Activated T-cell treated with anti-CD3 and anti-CD28 coated beads, Interleukin-2, amount 50 U/mL, for 48 hours (primary cell): ENCODE measurements at regions not wholly inside any gene's neighbourhood (a gene's known extent, or its start where the extent isn't known, plus 50 kb on each side); places are given as distances from the start of the nearest gene placed in this dataset.

Experiments
- DNase-seq, 2 experiments: peaks; one replicate each; pipeline ENCODE4 v3.0.0-alpha.2; 2020

DNA sequence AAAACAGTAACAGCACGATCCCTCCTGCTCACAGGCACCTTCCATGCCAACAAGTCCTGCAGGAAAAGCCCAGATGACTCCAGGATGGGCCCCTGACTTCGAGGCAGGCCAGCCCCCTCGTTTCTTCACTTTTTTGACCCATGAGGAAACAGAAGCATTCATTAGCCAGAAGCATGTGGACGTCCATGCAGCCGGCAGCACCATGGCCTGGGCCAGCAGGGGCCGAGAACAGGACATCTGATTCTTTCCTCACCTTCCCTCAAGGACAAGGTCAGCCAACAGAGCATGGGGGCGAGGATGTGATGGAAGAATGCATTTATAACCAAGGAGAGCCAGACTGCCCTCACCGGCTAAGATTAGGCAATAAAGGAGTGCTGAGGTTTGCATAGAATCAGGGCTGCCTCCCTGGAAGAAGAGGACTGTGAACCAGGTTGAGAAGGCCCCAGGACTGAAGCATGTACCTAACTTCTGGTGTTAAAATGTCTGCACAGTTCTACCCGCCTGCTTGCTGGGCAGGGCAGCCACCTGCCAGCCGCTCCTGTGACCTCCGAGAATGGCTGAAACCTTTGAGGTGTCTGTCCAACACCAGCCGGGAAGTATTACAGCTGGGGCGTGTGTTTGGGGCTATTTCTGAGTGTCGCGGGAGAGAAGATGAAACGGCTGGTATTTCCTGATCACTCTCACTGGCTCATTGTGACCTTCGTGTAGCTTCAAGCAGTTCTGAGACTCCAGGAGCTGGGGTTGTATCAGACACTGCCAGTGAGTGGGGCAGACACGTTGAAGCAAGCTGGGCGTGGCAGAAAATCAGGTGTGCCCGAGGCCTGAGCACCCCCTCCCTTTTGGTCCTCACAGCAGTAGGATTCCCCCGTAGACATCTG lies 94.0 kb upstream of the TNRC6C start:
- DNase-seq, result no peak

DNA sequence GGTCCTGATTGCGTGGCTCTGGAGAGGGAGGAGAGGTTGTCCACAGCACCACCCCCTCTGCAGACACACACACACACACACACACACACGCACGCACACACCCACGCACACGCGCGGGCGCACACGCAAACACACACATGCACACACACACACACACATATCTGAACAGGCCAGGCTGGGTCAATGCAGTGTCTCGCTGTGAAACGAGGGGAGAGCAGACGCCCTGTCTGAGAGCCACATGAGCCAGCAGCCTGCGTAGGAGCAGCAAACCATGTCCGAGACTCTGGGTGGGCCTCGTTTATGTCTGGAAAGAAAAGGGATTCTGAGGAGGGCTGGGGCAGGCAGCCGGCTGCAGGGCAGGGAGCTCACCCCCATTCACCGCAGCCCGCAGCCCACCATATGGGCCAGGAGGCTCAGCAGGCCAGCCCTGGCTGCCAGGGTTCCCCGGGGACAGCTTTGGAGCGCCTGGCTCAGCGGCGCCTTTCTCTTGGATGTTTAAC lies 93.3 kb upstream of the TNRC6C start:
- no peak for DNase-seq

DNA sequence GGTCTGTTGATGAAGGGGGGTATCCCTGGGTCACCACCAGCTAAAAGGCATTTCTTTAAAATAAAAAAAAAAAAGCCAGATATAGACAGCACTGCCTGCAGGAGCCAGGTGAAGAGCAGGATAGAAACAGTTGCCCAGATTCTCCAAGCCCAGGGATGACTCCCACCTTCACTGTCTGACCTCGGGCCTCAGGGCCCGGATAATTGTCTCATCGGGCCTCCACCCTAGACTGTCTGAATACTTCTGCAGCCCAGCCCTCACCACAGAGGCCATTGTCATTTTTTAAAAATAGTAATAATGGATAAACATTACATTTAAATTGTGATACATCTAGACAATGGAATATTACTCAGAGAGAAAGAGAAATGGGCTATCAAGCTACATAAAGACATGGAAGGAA lies 92.8 kb upstream of the TNRC6C start:
- no peak for DNase-seq

DNA sequence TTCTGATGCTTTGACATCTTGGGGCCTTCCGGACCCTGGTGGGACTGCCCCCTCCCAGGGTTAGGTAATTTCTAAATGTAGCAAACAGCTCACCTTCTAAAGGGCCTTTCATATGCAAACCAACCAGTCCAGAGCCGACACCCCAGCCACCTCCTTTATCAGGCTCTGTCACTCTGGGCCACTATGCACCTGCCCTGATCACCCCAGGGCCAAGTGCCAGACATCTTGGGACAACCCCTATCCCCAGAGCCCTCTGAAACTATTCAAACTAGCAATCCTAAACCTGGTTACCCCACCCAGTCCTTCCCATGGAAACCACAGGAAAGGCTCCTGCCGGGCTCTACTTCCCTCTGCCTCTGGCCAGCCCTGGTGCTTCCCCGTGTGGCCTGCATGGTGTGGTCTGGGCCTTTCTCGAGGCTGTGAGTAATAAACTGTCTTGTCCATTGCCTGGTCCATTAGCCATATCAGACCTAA lies 91.2 kb upstream of the TNRC6C start:
- no peak for DNase-seq

DNA sequence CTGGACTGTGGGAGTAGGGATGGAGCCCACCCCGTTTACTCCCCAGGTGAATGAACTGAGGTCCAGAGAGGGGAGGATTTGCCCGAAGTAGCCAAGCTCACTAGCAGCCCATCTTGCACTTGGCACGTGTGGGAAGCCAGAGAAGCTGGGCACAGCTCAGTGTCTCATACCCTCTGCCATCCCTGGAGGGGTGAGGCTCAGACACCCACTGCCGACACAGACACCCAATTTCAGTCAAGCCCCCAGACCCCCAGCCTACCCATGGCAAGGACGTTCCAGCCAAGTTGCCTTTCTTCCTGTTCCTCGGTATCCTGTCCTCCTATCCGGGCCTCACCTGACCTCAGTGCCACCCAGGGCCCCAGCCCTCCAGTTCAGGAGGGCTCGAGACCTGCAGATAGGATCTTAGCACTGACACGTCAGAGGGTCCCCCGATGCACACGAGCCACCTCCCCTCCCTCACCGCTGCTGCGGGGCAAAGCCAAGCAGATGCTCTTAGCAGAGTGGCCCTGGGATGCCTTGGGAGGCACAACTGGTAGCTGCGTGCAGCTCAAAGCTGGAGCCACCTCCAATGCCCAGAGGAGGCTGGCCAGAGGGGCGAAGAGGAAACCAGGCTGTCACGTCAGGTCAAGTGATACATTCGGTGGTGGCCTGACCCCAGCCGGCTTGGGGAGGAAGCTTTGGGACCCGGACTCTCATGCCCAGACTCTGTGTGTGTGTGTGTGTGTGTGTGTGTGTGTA lies 90.4 kb upstream of the TNRC6C start:
- DNase-seq, result no peak

DNA sequence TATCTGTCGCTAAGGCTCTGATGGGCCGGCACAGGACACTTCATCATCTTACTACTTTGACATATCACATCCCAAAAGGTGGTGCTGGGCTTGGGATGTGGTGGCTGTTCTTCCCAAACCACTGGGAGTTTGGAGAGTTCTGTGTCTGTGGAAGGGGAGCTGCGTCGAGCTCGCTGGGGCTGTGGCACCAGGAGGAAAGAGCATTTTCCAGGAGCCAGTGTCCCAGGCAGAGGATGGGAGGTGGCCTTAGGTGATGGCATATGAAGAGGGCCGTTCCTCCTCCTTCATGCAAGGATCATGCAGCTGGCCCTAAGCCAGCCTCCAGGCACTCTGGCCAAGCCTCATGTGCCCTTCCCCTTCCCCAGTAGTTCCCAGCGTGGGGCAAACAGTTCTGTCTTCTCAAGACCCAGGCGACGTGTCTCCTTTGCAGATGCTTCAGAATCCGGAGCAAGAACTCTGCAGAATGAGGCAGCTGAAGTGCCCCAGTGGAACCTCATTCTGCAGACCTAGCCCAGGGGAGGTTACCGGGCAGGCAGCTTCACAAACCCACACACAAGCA lies 89.4 kb upstream of the TNRC6C start:
- DNase-seq, result no peak

DNA sequence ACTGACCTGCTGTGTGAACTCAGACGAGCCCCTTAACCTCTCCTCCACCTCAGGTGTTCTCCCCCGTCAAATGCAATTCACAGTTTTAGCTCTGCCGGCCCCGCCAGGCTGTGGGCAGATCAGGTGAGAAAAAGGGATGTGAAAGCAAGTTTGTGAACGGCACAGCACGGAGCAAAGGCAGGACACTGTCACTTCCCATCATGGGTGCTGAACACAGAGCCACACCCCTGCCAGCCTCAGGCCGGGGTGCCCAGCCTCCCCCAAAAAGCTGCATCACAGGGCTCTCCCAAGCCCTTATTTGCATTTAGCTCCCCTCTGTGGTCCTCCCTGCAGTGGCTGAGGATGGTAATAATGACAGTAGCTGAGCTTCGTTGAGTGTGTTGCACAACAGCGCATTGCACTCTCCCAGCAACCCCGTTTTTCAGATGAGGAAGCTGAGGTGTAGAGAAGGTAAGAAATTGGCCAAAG lies 88.8 kb upstream of the TNRC6C start:
- no peak for DNase-seq

DNA sequence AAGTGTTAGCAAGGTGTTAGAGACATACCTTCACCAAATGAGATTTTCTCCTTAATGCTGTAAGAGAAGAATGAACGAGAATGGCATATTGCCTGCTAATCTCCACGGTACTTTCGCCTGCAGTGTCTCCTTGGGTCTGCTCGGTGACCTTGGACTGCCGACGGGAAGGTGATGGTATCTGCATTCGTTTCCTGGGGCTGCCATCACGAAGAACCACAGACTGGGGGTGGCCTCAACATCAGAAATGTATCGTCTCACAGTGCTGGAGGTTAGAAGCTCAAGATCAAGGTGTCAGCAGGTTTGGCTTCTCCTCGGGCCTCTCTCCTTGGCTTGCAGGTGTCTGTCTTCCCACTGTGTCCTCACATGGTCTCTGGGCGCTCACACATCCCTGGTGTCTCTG lies 86.3 kb upstream of the TNRC6C start:
- DNase-seq, result no peak

DNA sequence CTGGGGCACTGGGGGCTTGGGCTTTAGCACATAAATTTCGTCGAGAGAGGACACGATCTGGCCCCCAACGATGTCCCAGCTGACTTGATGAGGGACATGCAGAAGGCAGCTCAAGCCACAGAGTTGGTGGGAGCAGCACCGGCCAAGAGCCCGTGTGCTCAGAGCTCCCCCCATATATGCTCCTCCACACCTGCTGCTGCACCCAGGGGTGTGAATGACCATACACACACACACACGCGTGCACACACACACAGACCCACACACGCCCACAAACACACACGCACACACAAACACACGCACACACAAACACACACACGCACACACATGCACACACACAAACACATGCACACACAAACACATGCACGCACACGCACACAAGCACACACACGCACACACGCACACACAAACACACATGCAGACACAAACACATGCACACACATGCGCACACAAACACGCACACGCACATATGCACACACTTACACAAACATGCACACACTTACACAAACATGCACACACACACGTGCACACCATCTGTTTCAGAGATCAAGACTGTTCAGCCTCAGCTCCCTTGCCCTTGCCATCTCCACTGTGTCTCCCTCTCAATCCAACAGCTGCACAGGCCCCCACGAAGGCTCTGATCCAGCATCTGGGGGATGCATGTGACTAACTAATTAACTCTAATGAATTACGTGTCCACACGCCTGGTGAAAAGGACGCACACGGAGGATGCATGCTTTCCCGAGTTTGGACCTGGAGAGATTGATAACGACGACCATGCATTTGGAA lies 85.6 kb upstream of the TNRC6C start:
- DNase-seq, result no peak

DNA sequence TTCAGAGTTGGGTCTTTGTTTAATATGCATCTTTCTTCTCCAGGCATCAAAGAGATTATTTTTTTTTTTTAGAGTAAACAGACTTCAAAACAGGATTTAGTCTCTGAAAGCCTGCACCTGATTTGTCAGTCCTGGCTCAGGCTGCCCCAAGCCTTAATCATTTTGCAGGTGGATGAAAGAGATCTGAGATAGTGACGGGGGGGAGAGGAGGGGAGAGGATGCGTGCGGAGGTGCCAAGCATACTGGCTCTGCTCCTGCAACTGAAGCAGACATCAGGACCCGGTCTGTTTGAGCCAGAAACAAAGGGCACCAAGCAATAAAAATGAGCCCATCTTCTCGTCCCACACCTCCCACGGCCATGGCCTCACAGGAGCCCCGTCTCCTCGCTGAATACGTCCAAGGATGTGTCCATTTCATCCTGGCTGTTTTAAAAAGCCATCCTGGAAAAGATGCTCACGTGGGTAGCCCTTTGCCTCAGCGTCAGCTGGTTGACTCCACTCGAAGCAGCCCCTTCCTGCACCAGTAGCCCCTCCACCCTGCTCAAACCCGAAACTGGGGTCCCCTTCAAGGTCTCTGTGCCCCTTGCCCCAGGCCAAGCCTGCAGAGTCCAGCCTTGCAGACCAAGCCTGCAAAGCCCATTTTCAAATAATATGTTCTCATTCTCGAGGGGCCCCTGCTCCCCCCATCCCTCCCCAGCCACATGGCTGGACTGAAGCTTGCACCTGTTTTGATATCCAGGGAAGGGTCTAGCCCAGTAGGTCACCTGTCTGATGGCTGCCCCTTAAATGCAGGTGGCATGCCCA lies 84.8 kb upstream of the TNRC6C start:
- DNase-seq, result no peak

DNA sequence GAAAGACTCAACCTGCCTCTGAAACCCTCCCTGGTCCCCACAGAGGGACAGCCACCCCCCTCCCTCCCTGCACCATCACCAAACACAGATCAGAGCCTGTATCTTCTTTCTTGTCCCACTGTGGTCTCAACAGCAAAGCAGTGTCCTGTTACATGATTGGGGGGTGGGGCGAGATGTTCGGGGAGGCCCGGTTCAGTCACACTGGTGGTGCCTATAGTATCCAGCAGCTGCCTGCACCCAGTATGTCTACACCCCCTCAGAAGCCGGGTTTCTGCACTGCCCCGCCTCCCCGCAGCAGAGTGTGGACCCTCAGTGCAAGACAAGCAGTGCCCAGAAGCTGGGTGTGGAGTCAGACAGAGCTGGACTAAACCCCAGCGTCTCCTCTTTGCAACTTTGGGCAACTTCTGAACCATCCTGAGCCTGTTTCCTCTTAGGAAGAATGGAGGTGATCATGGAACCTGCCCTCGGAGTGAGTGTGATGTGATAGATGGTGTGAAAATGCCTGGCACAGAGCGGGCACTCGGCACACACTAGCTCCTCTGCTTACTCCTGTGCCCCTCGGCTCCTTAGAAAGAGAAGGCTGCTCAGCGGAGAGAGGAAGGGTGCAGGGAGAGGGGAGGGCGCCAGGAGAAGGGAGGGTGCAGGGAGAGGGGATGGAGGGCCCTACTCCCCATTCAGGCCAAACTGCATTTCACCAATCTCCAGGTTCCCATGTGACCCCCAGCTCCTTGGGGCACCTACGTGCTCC lies 84.0 kb upstream of the TNRC6C start:
- no peak for DNase-seq

DNA sequence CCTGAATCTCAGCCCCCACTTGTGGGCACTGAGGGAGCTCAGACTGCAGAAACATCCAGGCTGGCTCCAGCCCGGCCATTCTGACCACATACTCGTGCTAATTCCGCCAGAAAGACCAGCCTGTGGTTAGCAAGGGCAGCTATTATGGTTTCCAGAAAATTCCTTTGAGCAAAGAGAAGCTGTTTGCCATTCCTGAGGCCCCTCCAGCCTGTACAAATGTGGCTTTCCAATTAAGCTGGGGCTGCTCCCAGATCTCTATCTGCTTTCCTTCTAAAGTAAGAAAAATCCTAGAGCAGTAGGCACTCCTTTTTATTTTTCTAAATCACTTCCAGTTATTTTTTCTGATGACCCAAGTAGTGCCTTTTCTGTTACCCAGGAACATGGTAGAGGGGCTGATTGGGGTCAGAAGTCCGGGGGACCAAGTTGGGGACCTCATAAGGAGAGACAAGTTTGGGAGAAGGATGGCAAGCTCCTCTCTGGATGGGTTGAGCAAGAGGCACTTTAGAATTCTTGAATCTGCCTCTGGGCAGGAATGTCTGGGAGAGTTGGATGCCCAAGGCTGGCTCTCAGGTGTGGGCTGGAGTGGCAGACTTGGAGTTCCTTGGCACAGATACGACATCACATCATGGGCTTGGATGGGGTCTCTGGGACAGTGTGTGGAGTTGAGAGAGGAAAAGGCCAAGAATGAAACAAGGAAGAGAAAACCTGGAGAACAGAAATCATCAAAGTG lies 83.3 kb upstream of the TNRC6C start:
- no peak for DNase-seq

DNA sequence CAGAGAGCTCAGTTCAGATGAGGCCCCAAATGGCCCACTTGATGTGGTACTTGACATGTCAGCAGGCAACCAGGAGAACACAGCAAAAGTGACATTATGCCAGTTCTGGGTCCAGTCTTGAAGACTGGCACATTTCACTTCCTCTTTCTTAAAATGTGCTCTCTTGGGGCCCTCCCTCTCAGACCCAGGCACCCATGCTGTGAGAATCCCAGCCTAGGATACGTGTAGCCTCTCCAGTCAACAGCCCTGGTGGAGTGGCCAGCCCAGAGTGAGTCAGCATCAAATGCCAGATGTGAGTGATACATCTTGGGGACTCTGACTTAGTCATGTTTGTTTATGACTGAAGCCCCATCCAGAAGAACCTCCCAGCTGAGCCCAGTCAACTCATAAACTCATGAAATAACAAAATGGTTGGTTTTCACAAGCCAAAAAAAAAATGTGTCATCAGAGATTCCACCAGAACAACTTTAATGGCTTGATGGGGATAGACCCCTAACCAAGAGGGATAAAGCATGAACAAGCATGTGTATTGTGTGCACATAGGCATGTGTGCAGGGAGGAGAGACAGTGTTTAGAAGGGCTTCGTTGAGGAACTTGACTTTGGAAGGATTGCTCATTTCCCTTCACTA lies 82.5 kb upstream of the TNRC6C start:
- no peak for DNase-seq

DNA sequence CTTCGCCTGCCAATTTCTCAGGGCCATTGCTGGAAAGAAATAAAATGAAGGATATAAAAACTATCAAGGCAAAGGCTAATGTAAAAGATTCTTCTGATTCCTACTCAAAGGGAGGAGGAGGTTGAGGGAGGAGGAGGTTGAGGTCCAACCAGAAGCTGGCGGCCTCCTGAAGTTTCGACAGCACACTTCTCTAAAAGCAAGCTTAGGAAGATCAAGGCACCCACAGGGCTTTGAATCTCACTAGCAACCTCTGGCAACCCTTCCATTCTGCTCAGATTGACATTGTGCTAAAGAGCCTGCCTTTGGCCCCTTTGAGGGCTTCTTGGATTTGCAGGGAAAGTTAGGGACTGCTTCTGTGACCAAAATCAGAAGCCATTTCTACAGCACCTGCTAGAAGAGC lies 81.5 kb upstream of the TNRC6C start:
- DNase-seq, result no peak

DNA sequence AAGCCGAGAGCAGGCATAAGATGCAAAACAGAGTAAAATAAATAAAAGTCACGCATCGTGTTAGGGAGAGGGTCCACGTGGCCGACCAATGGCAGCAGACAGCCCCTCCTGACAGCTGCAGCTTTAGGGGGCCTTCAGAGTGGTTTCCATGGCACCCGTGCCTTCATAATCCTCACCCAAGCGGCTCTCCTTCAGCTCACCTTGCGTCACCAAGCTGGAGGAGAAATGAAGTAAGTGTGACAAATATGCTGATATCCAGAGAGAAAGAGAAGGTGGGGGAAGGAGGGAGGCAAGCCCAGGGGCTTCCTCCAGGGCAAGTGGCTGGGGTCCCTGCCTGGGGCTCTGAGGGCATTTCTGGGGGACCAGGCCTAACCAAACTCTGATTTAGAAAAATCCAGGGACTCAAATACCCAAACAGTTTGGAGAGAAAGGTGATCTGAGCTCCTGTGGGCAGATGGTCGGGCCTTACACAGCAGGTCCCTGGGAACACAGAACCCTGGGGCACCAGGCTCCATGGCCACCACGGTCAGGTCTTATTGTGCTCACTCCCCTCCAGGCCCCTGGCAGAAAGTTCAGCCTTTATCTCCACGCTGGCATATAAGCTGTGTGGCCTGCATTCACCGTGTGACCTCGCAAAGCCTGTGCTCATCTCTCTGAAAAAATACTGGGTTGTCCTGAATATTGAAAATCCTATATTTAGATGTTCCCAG lies 80.7 kb upstream of the TNRC6C start:
- DNase-seq, result no peak

DNA sequence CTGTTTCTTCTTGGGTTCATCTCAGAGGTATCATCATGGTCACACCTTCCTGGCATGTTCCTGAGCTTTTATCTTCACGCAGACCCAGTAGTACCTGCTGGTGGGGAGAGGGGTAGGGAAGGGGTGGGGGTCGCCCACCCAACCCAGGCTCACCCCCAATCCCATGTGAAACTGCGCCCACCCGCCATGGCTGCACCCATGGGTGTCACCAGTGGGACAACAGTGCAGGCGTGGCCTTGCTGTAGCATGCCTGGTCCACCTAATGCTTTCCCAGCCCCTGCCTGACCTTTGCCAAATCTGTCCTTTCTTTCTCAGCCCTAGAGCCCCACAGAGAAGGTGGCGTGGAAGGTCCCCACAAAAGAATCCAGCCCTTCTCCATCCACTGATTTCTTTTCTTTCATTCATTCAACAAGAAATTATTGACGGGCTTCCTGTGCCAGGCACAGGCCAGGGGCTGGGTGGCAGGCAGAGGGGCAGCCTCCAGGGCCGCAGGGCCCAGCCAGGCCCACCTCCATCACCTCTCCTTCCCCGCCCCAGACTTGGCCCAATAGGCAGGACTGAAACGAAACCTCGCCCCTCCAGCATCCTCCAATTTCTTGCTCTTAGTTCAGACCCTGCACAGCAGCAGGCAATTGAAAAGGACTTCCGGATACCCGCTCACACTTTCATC lies 79.1 kb upstream of the TNRC6C start:
- DNase-seq, result no peak

DNA sequence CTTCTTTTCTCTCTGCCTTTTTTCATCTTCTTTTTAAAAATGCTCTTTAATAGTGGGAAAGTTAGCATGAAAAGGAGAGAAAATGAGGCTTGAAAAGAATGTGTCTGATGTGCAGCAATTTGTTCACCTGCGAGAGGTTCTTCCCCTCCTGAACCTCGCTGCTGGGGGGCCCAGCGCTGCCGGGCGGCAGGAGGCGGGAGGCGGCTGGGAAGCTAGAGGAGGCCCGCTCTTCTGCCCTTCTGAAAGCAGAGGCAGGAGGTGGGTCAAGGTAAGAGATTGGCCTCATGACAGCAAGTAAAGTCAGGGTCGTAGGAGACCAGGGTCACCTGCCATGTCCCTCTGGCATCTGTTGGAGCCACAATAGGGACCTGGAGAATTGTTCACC lies 78.6 kb upstream of the TNRC6C start:
- DNase-seq, result no peak

DNA sequence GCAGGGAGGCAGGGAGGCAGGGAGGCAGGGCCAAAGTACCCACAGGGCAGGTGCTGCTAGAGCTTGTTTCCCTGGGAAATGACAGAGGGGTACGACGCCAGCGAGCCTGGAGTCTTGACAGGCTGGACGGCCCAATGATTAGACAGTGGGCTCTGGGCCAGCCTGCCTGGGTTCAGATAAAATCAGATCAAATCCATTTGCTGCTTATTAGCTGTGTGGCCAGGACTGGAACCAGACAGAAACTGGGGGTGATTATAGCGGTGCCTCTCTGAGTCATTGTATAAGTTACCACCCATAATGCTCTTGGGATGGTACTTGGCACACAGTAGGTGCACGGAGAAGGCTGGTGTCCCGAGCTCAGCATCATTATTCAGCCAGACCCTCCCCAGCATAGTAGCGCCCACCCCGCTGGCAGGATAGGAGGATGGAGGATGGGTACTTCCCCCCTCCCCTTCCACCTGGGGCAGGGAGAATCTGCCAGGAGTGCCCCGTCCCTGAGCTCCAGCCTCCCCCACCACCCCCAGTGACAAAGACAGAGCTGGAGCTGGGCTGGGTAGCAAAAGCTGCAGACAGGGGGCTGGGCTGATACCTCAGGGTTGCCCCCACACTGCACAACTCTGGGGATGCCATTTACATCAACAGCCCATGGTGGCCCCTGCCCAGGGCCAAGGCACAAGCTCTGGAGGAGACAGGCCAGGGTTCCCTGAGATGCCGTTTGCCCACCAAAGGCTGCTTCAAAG lies 77.6 kb upstream of the TNRC6C start:
- no peak for DNase-seq
